OCI-LY7 (cell line): ENCODE measurements at regions not wholly inside any gene's neighbourhood (a gene's known extent, or its start where the extent isn't known, plus 50 kb on each side); places are given as distances from the start of the nearest gene placed in this dataset.

Experiments used
- CTCF ChIP-seq: fragments of 200-600 bp; sonication (generic); conservative IDR thresholded peaks from 2 replicates; pipeline ENCODE4 v1.5.1; 2014; ENCODE audit warnings: mild to moderate bottlenecking, antibody characterized with exemption, low read length, moderate library complexity, mixed read lengths
- EZH2phosphoT487 ChIP-seq: fragments of 200-600 bp; sonication (generic); IDR thresholded peaks from 2 replicates; pipeline ENCODE4 v1.6.1; 2018; ENCODE audit warnings: low read depth, borderline replicate concordance, mild to moderate bottlenecking, mixed run types, antibody characterized with exemption, low read length, moderate library complexity, mixed read lengths

GRCh38 chr10:56135828-56136227, 225.2 kb downstream of the ZWINT start:
- TF ChIP-seq CTCF (no peak), EZH2phosphoT487 (no peak)
